ENCODE measurements at regions not wholly inside any gene's neighbourhood (a gene's known extent, or its start where the extent isn't known, plus 50 kb on each side); places are given as distances from the start of the nearest gene placed in this dataset.

DNA sequence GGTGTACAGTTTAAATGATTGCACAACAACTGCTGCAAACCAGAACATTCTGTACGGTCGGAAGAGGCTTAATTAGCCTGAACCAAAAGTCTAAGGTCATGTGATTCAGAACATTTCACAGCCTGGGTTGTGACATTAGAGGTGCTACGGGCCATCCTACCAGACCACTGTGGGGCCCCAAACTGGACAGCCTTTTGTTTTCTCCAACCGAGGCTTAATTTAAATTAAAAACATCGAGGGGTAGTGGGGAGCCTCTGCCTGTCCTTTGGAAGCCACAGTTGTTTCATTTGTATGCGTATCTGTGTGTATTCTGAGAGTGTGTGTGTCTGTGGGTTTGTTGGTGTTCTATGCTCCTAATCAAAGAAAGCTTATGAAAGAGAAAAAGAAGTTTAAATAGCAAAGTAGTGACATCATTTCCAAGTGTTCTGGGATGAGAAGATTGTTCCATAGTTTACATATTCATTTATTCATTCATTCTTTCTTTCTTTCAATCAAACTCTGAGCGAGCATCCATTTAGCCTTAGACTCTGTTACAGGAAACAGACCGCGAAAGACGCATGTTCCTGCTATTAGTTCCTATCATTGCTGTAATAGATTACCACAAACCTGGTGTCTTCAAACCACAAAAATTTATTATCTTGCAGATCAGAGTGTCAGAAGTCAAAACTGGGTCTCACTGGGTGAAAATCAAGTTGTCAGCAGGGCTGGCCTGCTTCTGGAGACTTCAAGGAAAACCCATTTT, 444.8 kb downstream of the FOXO1 start:
- TF ChIP-seq, protein P1, sequence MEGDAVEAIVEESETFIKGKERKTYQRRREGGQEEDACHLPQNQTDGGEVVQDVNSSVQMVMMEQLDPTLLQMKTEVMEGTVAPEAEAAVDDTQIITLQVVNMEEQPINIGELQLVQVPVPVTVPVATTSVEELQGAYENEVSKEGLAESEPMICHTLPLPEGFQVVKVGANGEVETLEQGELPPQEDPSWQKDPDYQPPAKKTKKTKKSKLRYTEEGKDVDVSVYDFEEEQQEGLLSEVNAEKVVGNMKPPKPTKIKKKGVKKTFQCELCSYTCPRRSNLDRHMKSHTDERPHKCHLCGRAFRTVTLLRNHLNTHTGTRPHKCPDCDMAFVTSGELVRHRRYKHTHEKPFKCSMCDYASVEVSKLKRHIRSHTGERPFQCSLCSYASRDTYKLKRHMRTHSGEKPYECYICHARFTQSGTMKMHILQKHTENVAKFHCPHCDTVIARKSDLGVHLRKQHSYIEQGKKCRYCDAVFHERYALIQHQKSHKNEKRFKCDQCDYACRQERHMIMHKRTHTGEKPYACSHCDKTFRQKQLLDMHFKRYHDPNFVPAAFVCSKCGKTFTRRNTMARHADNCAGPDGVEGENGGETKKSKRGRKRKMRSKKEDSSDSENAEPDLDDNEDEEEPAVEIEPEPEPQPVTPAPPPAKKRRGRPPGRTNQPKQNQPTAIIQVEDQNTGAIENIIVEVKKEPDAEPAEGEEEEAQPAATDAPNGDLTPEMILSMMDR (IDR thresholded peaks at IDR 0.05; ENCODE audit: unreplicated experiment in 3 of 3), result no peak
- no peaks in the 10 kb centered on the region for H3K36me3 Mint-ChIP-seq (ENCODE audit: low read depth)
- peaks cover 8% of the 10 kb centered on the region for H3K27me3 Mint-ChIP-seq (ENCODE audit: low read depth)
- no peak overlapping the region for H3K4me3 Mint-ChIP-seq
- peaks cover 34% of the 10 kb centered on the region for H3K4me1 Mint-ChIP-seq
- H3K9me3 Mint-ChIP-seq, result no peaks in the 10 kb centered on the region
- H3K27ac Mint-ChIP-seq, result peak overlapping the region; percentile 21 to 78 (median 38)

- no peaks in the 10 kb centered on the region for H3K9me3 Mint-ChIP-seq
- peaks cover 5% of the 10 kb centered on the region for H3K27me3 Mint-ChIP-seq (ENCODE audit: low read depth)
- no peak overlapping the region for H3K4me3 Mint-ChIP-seq
- TF ChIP-seq, protein P1 (IDR thresholded peaks at IDR 0.05; ENCODE audit: unreplicated experiment in 3 of 3), result no peak
- no peaks in the 10 kb centered on the region for H3K36me3 Mint-ChIP-seq (ENCODE audit: low read depth)
- peaks cover 34% of the 10 kb centered on the region for H3K4me1 Mint-ChIP-seq
- peak overlapping the region in 1 of 3 experiments; percentile 78 for H3K27ac Mint-ChIP-seq
These were observed 442.9 kb downstream of the FOXO1 start for GRCh38 chr13:40223585-40223984.

- Mint-ChIP-seq H3K27me3 (ENCODE audit: low read depth) (no peaks in the 10 kb centered on the region), H3K27ac (no peak overlapping the region), H3K9me3 (no peaks in the 10 kb centered on the region)
These were observed 437.9 kb downstream of the FOXO1 start for GRCh38 chr13:40228496-40228895.

DNA sequence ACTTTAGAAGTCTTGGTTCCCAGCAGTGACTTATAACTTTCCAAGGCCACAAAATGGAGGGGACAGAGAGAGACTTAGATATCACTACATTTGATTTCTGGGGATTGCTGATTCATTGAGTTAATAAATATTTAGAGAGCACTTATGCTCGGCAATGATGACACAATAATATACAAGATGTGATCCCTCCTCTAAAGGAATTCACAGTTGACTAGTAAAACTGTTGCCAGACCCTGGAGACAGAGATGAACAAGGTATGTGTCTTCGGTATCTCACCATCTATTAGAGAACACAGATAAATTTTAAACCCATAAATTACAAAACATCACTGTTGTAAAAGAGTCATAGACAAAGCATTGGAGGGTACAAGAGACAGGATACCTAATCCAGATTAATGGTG, 437.5 kb downstream of the FOXO1 start:
- Mint-ChIP-seq H3K9me3 (no peaks in the 10 kb centered on the region), H3K36me3 (ENCODE audit: low read depth) (no peaks in the 10 kb centered on the region), H3K27me3 (ENCODE audit: low read depth) (no peaks in the 10 kb centered on the region), H3K4me3 (no peak overlapping the region), H3K4me1 (peaks cover 57% of the 10 kb centered on the region), H3K27ac (peak overlapping the region in 1 of 3 experiments; percentile 88)
- TF ChIP-seq, protein P1 (IDR thresholded peaks at IDR 0.05; ENCODE audit: unreplicated experiment in 3 of 3), result no peak

More at GRCh38 chr13:40228496-40228895, 437.9 kb downstream of the FOXO1 start:
- peaks cover 56% of the 10 kb centered on the region for H3K4me1 Mint-ChIP-seq
- no peak overlapping the region for H3K4me3 Mint-ChIP-seq
- TF ChIP-seq, protein P1 (IDR thresholded peaks at IDR 0.05; ENCODE audit: unreplicated experiment in 3 of 3), result no peak
- H3K36me3 Mint-ChIP-seq (ENCODE audit: low read depth), result no peaks in the 10 kb centered on the region

DNA sequence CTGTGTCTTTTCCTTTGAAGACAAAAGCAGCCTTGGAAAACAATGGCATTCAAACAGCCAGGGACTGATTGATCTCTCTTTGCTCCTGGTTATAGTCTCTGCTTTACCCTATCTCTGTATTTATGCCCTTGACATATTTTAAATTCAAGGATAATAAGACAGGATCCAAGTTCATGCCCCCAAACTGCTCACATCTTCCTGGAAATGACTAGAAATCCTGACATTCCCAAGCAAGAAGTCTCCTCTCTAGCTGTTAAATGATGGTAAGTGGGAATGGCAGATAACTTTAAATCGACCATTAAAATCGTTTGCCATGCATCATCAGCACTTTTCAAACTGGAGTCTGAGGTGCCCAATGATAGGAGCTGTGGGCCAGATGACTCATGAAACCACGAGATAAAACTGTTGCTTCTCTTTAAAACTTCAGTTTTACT, 435.6 kb downstream of the FOXO1 start:
- no peaks in the 10 kb centered on the region for H3K27me3 Mint-ChIP-seq (ENCODE audit: low read depth)
- no peaks in the 10 kb centered on the region for H3K36me3 Mint-ChIP-seq (ENCODE audit: low read depth)
- H3K4me1 Mint-ChIP-seq, result peaks cover 60% of the 10 kb centered on the region
- no peak overlapping the region for H3K4me3 Mint-ChIP-seq
- no peaks in the 10 kb centered on the region for H3K9me3 Mint-ChIP-seq
- peak overlapping the region; percentile 46 to 90 (median 88) for H3K27ac Mint-ChIP-seq
- TF ChIP-seq, protein P1 (IDR thresholded peaks at IDR 0.05; ENCODE audit: unreplicated experiment in 3 of 3), result no peak

GRCh38 chr13:40231311-40231710, 435.1 kb downstream of the FOXO1 start:
- Mint-ChIP-seq H3K4me1 (peaks cover 60% of the 10 kb centered on the region), H3K27me3 (ENCODE audit: low read depth) (no peaks in the 10 kb centered on the region), H3K9me3 (no peaks in the 10 kb centered on the region), H3K4me3 (peak overlapping the region in 1 of 3 experiments; percentile 15), H3K36me3 (ENCODE audit: low read depth) (no peaks in the 10 kb centered on the region), H3K27ac (peak overlapping the region; percentile 34 to 90 (median 88))
- TF ChIP-seq, protein P1 (IDR thresholded peaks at IDR 0.05; ENCODE audit: unreplicated experiment in 3 of 3), result no peak
